ENCODE measurements at regions not wholly inside any gene's neighbourhood (a gene's known extent, or its start where the extent isn't known, plus 50 kb on each side); places are given as distances from the start of the nearest gene placed in this dataset.

GRCh38 chr10:44193166-44193565 lies 191.7 kb downstream of the CXCL12 start:
- TF ChIP-seq CTCF (IDR thresholded peaks at IDR 0.05; ENCODE audit: low read depth, low read length, missing control alignments), result no peak
- no peak for DNase-seq (ENCODE audit: low read depth)
- H3K4me3 ChIP-seq (ENCODE audit: low read depth, low read length), result no peak overlapping the region

GRCh38 chr10:44192435-44192834 lies 192.5 kb downstream of the CXCL12 start:
- DNase-seq (ENCODE audit: low read depth), result no peak
- TF ChIP-seq CTCF (IDR thresholded peaks at IDR 0.05; ENCODE audit: low read depth, low read length, missing control alignments), result no peak
- no peak overlapping the region for H3K4me3 ChIP-seq (ENCODE audit: low read depth, low read length)

- H3K4me3 ChIP-seq (ENCODE audit: low read depth, low read length), result no peak overlapping the region
- TF ChIP-seq CTCF (IDR thresholded peaks at IDR 0.05; ENCODE audit: low read depth, low read length, missing control alignments), result no peak
Observed at GRCh38 chr10:44190541-44190940, 194.4 kb downstream of the CXCL12 start.

GRCh38 chr10:44186821-44187220 lies 198.1 kb downstream of the CXCL12 start:
- no peak for DNase-seq (ENCODE audit: low read depth)
- no peak overlapping the region for H3K4me3 ChIP-seq (ENCODE audit: low read depth, low read length)
- TF ChIP-seq CTCF (IDR thresholded peaks at IDR 0.05; ENCODE audit: low read depth, low read length, missing control alignments), result no peak

More at GRCh38 chr10:44190541-44190940, 194.4 kb downstream of the CXCL12 start:
- DNase-seq (ENCODE audit: low read depth), result no peak

GRCh38 chr10:44186150-44186549 lies 198.7 kb downstream of the CXCL12 start:
- DNase-seq (ENCODE audit: low read depth), result no peak
- no peak for TF ChIP-seq CTCF (IDR thresholded peaks at IDR 0.05; ENCODE audit: low read depth, low read length, missing control alignments)
- H3K4me3 ChIP-seq (ENCODE audit: low read depth, low read length), result no peak overlapping the region

GRCh38 chr10:44185315-44185666 lies 199.6 kb downstream of the CXCL12 start:
- no peak for TF ChIP-seq CTCF (IDR thresholded peaks at IDR 0.05; ENCODE audit: low read depth, low read length, missing control alignments)
- no peak for DNase-seq (ENCODE audit: low read depth)
- H3K4me3 ChIP-seq (ENCODE audit: low read depth, low read length), result no peak overlapping the region

GRCh38 chr10:44184633-44185314 lies 200.1 kb downstream of the CXCL12 start:
- H3K4me3 ChIP-seq (ENCODE audit: low read depth, low read length), result no peak overlapping the region
- TF ChIP-seq CTCF (IDR thresholded peaks at IDR 0.05; ENCODE audit: low read depth, low read length, missing control alignments), result no peak

More at GRCh38 chr10:44184633-44185314, 200.1 kb downstream of the CXCL12 start:
- DNase-seq (ENCODE audit: low read depth), result no peak

Data from GM12864 (cell line).